LoVo (cell line): ENCODE measurements at regions not wholly inside any gene's neighbourhood (a gene's known extent, or its start where the extent isn't known, plus 50 kb on each side); places are given as distances from the start of the nearest gene placed in this dataset.
A peak's percentile ranks its signal among the peaks of the same experiment; 100 is the strongest.
"Not testable (repeated sequence)": the region's sequence is repeated elsewhere in the genome, so short reads cannot be mapped to it uniquely, and the experiment has no call there.

Experiments
- DNase-seq: peaks from one replicate; pipeline ENCODE4 v3.0.0-alpha.2; 2016; ENCODE audit warnings: low spot score

- DNase-seq = no peak
Measured at GRCh38 chr6:56803594-56803993, 151.3 kb upstream of the BEND6 start.

DNA sequence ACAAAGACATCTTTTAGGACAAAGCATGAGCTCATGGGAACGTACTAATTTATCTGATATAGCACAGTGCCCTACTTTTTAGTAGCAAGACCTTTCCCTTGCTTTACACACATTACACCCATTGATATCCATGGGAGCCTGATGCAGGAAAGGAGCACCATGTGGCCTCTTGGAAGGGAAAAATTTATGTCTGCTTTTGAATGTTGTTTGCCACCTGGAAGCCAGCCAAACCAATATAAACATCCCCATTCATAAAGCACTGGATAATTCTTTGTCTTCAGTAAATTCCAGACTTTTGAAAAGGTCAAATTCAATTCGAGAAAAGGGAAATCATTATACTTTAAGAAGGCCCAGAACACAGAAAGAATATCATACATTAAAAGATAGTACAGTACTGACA is 152.3 kb upstream of the BEND6 start:
- DNase-seq = peak; percentile 62

GRCh38 chr6:56799989-56800388 is 154.9 kb upstream of the BEND6 start:
- DNase-seq = no peak

- DNase-seq = no peak
Measured at GRCh38 chr6:56798163-56798562, 155.5 kb upstream of the DST start.

DNA sequence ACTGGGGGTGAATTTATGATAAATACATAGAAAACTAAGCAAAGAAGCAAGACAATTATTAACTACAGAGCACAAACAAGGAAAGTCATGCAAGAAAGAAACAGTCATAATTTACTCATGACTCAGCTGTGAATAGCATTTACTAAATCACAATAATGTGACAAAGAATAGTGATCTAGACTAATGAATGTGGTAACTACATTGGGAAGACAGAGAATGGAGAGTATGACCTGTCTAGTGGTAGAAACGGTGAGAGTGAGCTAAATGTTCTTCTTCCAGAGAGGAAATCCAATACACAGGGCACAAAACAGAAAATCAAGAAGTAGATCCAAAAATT is 153.5 kb upstream of the DST start:
- no peak for DNase-seq

DNA sequence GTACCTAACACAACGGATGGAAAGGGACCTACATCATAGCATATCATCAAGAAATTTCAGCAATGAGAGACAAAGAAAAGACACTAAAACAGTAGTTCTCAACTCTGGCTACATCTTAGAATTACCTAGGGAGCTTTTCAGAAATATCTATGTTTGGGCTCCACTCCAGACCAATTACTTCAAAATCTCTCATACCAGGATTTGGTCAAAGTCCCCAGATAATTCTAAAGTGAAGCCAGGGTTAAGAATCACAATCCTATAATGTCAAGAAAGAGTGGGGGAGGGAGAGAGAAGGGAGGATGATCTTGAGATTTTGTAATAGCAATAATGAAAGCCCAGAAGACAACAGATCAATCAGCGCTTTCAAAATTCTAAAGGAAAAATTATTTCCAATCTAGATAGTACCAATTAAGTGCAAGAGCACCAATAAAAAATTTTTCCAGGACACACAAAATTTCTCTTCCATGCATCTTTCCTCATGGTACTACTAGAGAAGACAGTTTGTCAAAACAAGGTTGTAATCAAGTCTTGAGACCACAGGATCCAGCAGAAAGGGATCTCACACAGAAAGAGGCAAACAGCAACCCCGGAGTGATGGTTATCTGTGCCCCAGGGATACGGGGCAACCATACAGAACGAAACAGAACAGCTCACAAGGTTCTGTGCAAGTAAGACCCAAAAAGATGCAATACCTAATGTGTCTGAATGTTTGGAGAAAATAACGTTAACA is 152.9 kb upstream of the DST start:
- DNase-seq = no peak

DNA sequence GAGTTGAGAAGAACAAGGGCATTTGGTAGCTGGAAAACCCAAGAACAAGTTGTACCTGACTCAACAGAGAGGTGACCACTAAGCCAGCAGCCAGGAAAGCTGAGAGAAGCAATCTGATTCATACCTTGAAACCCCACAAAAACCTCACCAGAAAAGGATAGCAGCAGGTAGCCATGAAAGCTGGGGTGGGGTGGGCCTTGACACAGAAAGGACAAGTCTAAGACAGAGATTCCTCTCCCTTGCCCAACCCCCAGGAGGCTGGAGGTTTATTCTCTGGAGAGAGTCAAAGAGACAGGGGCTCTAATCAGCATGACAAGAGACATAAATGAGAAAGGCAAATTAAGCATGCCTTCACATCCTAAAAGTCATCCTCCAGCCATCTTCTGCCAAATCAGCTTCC is 151.7 kb upstream of the DST start:
- no peak for DNase-seq

DNA sequence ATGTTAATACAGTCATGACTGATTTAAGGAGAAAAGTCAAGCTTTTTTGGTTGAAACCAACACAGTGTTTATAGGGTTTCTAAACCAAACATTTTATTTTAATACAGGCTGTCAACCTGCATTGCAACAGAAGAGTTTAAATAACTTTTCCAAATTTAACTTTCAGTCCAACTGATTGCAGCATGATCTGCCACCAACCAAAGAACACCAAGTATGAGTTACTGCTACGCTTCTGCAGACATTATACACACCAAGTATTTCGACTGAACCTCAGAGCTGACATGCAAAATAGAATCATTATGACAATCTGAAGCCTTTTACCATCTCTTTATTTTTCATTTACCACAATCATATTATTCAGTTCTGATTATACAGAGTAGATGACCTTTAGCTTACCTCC is 151.2 kb upstream of the DST start:
- DNase-seq = no peak

GRCh38 chr6:56790414-56790813 is 147.7 kb upstream of the DST start:
- DNase-seq = no peak

GRCh38 chr6:56789879-56790278 is 147.2 kb upstream of the DST start:
- DNase-seq = no peak

- no peak for DNase-seq
Measured at GRCh38 chr6:56789342-56789741, 146.7 kb upstream of the DST start.

- no peak for DNase-seq
Measured at GRCh38 chr6:56787209-56787608, 144.5 kb upstream of the DST start.

DNA sequence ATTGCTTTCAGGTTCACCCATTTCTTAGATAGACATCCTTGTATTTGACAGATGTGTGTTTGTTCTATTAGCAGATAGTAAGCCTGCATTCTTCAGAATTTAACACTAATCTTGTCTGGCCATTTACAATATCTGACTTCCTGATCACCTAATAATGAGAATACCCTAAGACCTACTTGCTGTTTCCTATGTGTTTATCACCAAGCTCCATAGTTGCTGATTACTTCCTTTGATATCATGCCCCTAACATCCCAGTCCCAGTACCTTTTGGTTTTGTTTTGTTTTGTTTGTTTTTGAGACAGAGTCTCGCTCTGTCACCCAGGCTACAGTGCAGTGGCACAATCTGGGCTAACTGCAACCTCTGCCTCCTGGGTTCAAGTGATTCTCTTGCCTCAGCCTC is 143.6 kb upstream of the DST start:
- no peak for DNase-seq

GRCh38 chr6:56785536-56785935 is 142.8 kb upstream of the DST start:
- not testable (repeated sequence) for DNase-seq

- not testable (repeated sequence) for DNase-seq
Measured at GRCh38 chr6:56780109-56780508, 137.4 kb upstream of the DST start.

DNA sequence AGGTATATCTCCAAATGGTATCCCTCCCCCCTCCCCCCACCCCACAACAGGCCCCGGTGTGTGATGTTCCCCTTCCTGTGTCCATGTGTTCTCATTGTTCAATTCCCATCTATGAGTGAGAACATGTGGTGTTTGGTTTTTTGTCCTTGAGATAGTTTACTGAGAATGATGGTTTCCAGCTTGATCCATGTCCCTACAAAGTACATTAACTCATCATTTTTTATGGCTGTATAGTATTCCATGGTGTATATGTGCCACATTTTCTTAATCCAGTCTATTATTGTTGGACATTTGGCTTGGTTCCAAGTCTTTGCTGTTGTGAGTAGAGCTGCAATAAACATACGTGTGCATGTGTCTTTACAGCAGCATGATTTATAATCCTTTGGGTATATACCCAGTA is 135.8 kb upstream of the DST start:
- DNase-seq = not testable (repeated sequence)

DNA sequence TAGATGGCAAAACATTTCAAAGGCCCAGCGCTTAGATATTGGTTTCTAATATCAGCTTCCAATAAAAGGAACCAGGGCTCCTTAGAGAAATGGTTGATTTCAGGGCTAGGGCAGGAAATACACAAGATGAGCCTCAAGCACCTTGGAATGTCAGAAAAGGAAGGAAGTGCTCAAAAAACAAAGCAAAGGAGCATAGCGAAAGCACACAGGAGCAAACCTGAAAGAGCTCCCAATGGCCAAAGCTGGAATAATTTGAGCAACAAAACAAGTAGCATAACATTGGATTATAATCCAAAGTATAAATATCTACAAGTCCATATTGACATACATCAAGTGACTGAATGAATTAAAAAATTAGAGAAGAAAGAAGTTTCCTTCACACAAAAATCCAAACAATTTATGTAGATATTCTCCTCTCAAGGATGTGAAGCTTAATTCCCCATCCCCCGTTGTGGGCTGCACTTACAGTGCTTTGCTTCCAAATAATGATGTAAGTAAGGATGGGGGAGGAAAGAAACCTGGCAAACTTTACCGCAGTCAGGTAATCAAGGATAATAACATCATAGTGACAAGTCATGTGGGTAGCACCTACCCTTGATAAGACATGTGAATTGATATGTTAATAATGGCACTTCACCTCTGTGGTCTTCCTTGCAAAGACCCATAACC is 132.9 kb upstream of the DST start:
- DNase-seq = no peak

- peak; percentile 19 for DNase-seq
Measured at GRCh38 chr6:56772737-56773184, 130.1 kb upstream of the DST start.

DNA sequence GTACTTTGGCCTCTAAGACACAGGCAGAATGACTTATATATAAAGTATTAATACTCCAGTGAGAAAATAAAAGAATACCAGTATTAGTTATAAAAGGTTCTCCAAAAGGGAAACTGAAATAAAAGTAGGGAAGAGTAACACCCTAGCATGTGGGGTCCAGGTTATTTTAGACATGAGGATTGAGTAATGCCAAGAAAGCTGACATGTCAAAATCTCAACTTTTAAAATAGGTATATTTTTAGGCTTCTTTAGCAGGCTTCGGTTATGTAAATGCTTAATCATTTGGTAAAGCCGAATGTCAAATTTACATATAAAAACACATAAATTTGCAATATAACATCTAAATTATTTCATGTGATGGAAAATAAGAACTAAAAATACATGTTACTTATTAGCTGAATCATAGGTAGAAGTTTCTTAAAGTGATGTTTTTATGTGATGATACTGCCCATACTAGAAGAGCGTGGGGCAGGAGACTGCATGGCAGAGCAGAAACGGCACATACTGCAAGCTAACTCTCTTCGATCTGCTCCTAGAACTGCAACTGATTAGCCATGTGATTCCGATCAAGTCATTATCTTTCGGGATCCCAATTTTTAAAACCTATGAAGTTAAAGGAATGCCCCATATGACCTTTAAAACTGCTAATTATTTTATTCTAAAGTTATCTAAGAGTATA is 129.4 kb upstream of the DST start:
- no peak for DNase-seq

- no peak for DNase-seq
Measured at GRCh38 chr6:56771189-56771588, 128.5 kb upstream of the DST start.

GRCh38 chr6:56770011-56770520 is 127.4 kb upstream of the DST start:
- DNase-seq = no peak

GRCh38 chr6:56767892-56768531 is 125.3 kb upstream of the DST start:
- no peak for DNase-seq

- no peak for DNase-seq
Measured at GRCh38 chr6:56767435-56767834, 124.7 kb upstream of the DST start.
